Hepatocyte (in vitro differentiated cells): ENCODE measurements at regions not wholly inside any gene's neighbourhood (a gene's known extent, or its start where the extent isn't known, plus 50 kb on each side); places are given as distances from the start of the nearest gene placed in this dataset.

Source experiments
- DNase-seq: peaks from one replicate; pipeline ENCODE4 v3.0.0-alpha.2; 2016; ENCODE audit warnings: low spot score
- H2AFZ ChIP-seq: fragments of 200-600 bp; sonication (generic); 2 replicates; pipeline ENCODE4 v1.6.0; 2016; ENCODE audit warnings: antibody characterized with exemption, mild to moderate bottlenecking
- H3K27ac ChIP-seq: fragments of 200-600 bp; sonication (generic); 2 replicates; pipeline ENCODE4 v1.5.1; 2016; ENCODE audit warnings: mild to moderate bottlenecking
- H3K27me3 ChIP-seq: fragments of 200-600 bp; sonication (generic); 2 replicates; pipeline ENCODE4 v1.6.1; 2016
- H3K36me3 ChIP-seq: fragments of 200-600 bp; sonication (generic); replicated peaks from 2 replicates; pipeline ENCODE4 v1.5.1; 2016; ENCODE audit warnings: low read depth; ENCODE audit not compliant: insufficient read depth
- H3K4me1 ChIP-seq: fragments of 200-600 bp; sonication (generic); 2 replicates; pipeline ENCODE4 v1.5.1; 2016; ENCODE audit warnings: mild to moderate bottlenecking, moderate library complexity; ENCODE audit not compliant: insufficient read depth
- H3K4me2 ChIP-seq: fragments of 200-600 bp; sonication (generic); 2 replicates; pipeline ENCODE4 v1.6.0; 2016
- H3K4me3 ChIP-seq: fragments of 200-600 bp; sonication (generic); 2 replicates; pipeline ENCODE4 v1.5.1; 2016; ENCODE audit warnings: mild to moderate bottlenecking
- H3K79me2 ChIP-seq: fragments of 200-600 bp; sonication (generic); 2 replicates; pipeline ENCODE4 v1.6.0; 2017; ENCODE audit warnings: mild to moderate bottlenecking
- H3K9me2 ChIP-seq: fragments of 200-600 bp; sonication (generic); replicated peaks from 2 replicates; pipeline ENCODE4 v1.6.0; 2017; ENCODE audit warnings: mild to moderate bottlenecking; ENCODE audit not compliant: insufficient read depth
- H3K9me3 ChIP-seq: fragments of 200-600 bp; sonication (generic); 2 replicates; pipeline ENCODE4 v1.5.1; 2016; ENCODE audit warnings: low read depth, mild to moderate bottlenecking
- H4K20me1 ChIP-seq: fragments of 200-600 bp; sonication (generic); 2 replicates; pipeline ENCODE4 v1.6.0; 2016; ENCODE audit warnings: mild to moderate bottlenecking; ENCODE audit not compliant: insufficient read depth, poor library complexity, severe bottlenecking
- EZH2 ChIP-seq: fragments of 200-600 bp; sonication (generic); IDR thresholded peaks from 2 replicates; pipeline ENCODE4 v1.6.1; 2016; ENCODE audit warnings: antibody characterized with exemption, mild to moderate bottlenecking, borderline replicate concordance
- EZH2phosphoT487 ChIP-seq: fragments of 200-600 bp; sonication (generic); IDR thresholded peaks from one replicate; pipeline ENCODE4 v1.6.1; 2018; ENCODE audit warnings: antibody characterized with exemption, mild to moderate bottlenecking, low read depth, moderate library complexity; ENCODE audit not compliant: unreplicated experiment, severe bottlenecking
- WGBS: methylation state at CpG from one replicate; pipeline ENCODE4 v1.1.6; 2016; ENCODE audit warnings: low lambda C conversion rate; ENCODE audit errors: missing lambda C conversion rate; 5-methylcytosine and 5-hydroxymethylcytosine counted together
- TF ChIP-seq, protein P1 (sequence below): fragments of 200-600 bp; sonication (generic); IDR thresholded peaks from 2 replicates; pipeline ENCODE4 v1.5.1; 2016; ENCODE audit warnings: antibody characterized with exemption, mild to moderate bottlenecking; ENCODE audit not compliant: poor library complexity

GRCh38 chr2:61774351-61774750 lies 79.5 kb downstream of the FAM161A start:
- 85% methylated on average over 1 of the region's 1 CpG for WGBS
- Histone ChIP-seq H3K27me3 (peaks cover 7% of the 10 kb centered on the region), H2AFZ (no peak overlapping the region), H3K36me3 (no peaks in the 10 kb centered on the region), H3K4me3 (no peak overlapping the region), H3K4me2 (no peak overlapping the region), H3K4me1 (no peaks in the 10 kb centered on the region), H3K9me3 (no peaks in the 10 kb centered on the region), H3K9me2 (no peaks in the 10 kb centered on the region), H3K27ac (no peak overlapping the region), H3K79me2 (no peaks in the 10 kb centered on the region), H4K20me1 (no peaks in the 10 kb centered on the region)
- no peak for DNase-seq
- TF ChIP-seq EZH2 = no peak
- TF ChIP-seq EZH2phosphoT487 = no peak
- TF ChIP-seq, protein P1, sequence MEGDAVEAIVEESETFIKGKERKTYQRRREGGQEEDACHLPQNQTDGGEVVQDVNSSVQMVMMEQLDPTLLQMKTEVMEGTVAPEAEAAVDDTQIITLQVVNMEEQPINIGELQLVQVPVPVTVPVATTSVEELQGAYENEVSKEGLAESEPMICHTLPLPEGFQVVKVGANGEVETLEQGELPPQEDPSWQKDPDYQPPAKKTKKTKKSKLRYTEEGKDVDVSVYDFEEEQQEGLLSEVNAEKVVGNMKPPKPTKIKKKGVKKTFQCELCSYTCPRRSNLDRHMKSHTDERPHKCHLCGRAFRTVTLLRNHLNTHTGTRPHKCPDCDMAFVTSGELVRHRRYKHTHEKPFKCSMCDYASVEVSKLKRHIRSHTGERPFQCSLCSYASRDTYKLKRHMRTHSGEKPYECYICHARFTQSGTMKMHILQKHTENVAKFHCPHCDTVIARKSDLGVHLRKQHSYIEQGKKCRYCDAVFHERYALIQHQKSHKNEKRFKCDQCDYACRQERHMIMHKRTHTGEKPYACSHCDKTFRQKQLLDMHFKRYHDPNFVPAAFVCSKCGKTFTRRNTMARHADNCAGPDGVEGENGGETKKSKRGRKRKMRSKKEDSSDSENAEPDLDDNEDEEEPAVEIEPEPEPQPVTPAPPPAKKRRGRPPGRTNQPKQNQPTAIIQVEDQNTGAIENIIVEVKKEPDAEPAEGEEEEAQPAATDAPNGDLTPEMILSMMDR = no peak

DNA sequence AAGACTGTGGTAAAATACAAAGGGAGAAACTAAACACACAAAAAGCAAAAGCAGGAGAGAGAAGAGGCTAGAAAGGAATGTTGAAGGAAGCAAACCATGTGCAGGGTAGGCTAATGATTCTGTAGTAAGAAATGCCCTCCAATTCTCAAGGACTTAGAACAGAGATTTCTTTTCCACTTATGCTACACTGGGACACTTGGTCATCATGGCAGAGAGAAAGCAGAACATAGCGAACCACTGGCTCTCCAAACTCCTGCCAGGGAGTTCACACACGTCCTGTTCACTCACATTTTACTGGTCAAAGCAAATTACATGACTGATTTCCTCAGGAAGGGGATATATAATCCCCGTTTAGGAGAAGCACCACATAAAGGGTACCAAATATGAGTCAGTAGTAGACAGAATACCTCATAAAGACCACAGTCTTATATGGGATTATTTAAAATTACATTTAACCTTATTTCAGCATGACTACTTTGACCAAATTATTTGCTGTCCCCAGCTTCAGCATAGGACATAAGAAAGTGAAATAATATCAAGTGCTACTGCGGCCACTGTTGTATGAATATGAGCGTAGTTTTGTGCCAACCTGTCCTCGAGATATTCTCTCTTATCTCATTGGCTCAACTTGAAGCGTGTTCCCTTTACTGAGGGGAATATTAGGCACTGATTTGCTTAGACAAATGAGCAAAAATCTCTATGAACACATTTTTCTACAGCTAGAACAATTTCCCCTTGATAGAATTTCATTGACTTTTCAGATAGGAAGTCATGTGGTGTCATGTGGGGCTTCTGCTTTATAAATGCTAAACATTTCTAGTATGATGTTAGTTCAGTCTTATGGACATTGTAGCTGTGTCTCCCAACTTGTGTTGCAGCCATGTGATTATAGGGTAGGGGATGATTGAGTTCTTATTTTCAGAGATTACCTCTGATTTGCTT lies 81.7 kb downstream of the FAM161A start:
- 73% methylated on average over 7 of the region's 7 CpGs for WGBS
- H2AFZ ChIP-seq = no peak overlapping the region

GRCh38 chr2:61770746-61771145 lies 83.1 kb downstream of the FAM161A start:
- Histone ChIP-seq H3K27ac (no peak overlapping the region), H3K9me3 (no peaks in the 10 kb centered on the region), H3K79me2 (no peaks in the 10 kb centered on the region), H3K4me3 (no peak overlapping the region), H3K9me2 (no peaks in the 10 kb centered on the region), H3K4me1 (no peaks in the 10 kb centered on the region), H3K27me3 (peaks cover under 1% of the 10 kb centered on the region), H2AFZ (no peak overlapping the region), H3K36me3 (no peaks in the 10 kb centered on the region), H4K20me1 (no peaks in the 10 kb centered on the region), H3K4me2 (no peak overlapping the region)
- TF ChIP-seq EZH2phosphoT487 (no peak), EZH2 (no peak)
- TF ChIP-seq, protein P1 = no peak
- DNase-seq = no peak

More for the DNA sequence above, 81.7 kb downstream of the FAM161A start:
- no peaks in the 10 kb centered on the region for H3K36me3 ChIP-seq
- no peaks in the 10 kb centered on the region for H3K4me1 ChIP-seq
- H3K9me2 ChIP-seq = no peaks in the 10 kb centered on the region
- H3K27me3 ChIP-seq = peaks cover 7% of the 10 kb centered on the region
- DNase-seq = no peak
- no peak overlapping the region for H3K4me3 ChIP-seq
- H4K20me1 ChIP-seq = no peaks in the 10 kb centered on the region
- no peaks in the 10 kb centered on the region for H3K79me2 ChIP-seq
- H3K9me3 ChIP-seq = no peaks in the 10 kb centered on the region
- H3K4me2 ChIP-seq = no peak overlapping the region
- TF ChIP-seq, protein P1 = no peak
- no peak for TF ChIP-seq EZH2
- no peak overlapping the region for H3K27ac ChIP-seq
